ENCODE measurements at regions not wholly inside any gene's neighbourhood (a gene's known extent, or its start where the extent isn't known, plus 50 kb on each side); places are given as distances from the start of the nearest gene placed in this dataset.

DNA sequence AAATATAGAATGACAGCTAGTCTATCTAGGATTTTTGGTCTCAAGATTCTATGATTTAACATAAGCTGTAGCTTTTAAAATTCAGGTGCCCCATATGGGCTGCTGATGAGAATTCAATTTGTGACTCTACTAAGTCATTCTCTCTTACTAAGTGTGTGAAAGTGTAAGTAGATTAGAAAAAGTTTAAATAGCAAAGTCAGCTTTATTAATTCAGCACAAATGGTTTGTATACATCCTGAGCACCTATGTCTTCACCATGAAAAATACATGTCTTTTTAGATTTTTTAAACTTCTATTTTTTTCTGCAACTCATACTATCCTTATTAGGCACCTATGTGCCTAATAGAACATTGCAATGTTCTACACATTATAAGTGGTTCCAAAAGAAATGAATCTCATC, 157.1 kb downstream of the METTL4 start:
- intact Hi-C loops (cut with DNase I): no loop called here
- Histone ChIP-seq H3K4me1 (no peaks in the 10 kb centered on the region), H3K9me3 (no peaks in the 10 kb centered on the region), H3K27ac (no peak overlapping the region), H3K27me3 (no peaks in the 10 kb centered on the region), H3K4me3 (no peak overlapping the region), H3K36me3 (no peaks in the 10 kb centered on the region)
- no peak for DNase-seq
- TF ChIP-seq POLR2AphosphoS5 (IDR thresholded peaks at IDR 0.05) (no peak), EP300 (IDR thresholded peaks at IDR 0.05) (no peak), POLR2A (IDR thresholded peaks at IDR 0.05) (no peak)
- TF ChIP-seq, protein P1, sequence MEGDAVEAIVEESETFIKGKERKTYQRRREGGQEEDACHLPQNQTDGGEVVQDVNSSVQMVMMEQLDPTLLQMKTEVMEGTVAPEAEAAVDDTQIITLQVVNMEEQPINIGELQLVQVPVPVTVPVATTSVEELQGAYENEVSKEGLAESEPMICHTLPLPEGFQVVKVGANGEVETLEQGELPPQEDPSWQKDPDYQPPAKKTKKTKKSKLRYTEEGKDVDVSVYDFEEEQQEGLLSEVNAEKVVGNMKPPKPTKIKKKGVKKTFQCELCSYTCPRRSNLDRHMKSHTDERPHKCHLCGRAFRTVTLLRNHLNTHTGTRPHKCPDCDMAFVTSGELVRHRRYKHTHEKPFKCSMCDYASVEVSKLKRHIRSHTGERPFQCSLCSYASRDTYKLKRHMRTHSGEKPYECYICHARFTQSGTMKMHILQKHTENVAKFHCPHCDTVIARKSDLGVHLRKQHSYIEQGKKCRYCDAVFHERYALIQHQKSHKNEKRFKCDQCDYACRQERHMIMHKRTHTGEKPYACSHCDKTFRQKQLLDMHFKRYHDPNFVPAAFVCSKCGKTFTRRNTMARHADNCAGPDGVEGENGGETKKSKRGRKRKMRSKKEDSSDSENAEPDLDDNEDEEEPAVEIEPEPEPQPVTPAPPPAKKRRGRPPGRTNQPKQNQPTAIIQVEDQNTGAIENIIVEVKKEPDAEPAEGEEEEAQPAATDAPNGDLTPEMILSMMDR (IDR thresholded peaks at IDR 0.05): no peak

DNA sequence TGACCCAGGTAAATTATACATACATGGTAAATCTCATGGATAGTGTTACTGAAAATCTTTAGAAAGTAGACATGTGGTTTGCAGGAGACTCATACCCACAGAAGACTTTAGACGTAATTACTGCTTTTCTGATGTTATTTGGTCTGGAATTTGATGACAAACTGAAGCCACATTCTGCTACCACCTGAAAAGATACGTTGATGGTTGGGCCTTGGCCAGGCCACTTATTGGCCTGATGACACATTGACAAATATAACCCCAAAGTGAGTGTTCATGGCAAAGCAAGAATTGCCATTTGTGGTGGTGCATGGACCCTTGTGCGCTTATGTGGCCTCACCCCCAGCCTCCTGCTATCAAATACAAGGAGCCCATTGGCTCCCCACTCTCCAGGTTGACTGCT, 155.6 kb downstream of the METTL4 start:
- intact Hi-C loops (cut with DNase I): no loop called here
- DNase-seq: no peak
- H3K4me3 ChIP-seq: no peak overlapping the region
- no peak overlapping the region for H3K27ac ChIP-seq
- H3K9me3 ChIP-seq: no peaks in the 10 kb centered on the region
- H3K27me3 ChIP-seq: no peaks in the 10 kb centered on the region
- no peaks in the 10 kb centered on the region for H3K4me1 ChIP-seq
- 71 to 84% methylated on average over 3 of the region's 3 CpGs for WGBS, 2 donors
- no peaks in the 10 kb centered on the region for H3K36me3 ChIP-seq
- TF ChIP-seq EP300 (IDR thresholded peaks at IDR 0.05) (no peak), POLR2A (IDR thresholded peaks at IDR 0.05) (no peak), POLR2AphosphoS5 (IDR thresholded peaks at IDR 0.05) (no peak)
- TF ChIP-seq, protein P1 (IDR thresholded peaks at IDR 0.05): no peak

DNA sequence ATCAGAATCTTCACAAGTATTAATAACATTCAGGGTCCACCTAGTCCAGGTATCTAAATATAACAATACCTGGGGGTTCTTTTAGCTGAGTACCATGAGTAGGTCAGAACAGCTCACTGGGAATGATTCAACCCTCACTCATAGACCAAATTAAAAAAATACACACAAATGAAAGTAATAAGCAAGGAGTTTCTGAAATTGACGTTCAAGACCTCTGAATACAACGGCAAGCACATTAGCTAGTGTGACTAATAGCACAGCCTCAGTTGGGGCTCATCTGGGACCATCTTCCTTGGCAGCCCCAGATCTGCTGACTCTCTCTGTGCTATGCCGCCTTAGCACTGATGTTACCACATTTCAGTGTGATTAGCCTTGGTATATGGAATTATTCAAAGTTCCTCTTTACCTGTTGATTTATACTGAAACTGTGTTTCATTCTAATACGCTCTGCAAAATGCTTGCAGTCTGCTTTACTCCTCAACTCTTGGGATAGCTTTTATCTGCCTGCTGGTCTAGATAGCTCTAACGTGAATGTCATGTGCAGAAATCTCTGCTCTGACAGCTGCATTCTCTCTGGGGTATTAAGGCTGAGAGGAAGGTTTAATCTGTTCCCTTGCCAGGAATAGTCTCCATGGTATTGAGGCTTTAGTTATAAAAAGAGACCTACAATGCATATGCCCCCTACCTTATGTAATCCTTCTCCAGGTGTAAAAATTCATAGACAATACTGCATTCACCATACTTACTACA, 153.3 kb downstream of the METTL4 start:
- intact Hi-C loops (cut with DNase I): no loop called here
- no peak overlapping the region for H3K4me3 ChIP-seq
- 77 to 81% methylated on average over 5 of the region's 5 CpGs for WGBS, 2 donors

DNA sequence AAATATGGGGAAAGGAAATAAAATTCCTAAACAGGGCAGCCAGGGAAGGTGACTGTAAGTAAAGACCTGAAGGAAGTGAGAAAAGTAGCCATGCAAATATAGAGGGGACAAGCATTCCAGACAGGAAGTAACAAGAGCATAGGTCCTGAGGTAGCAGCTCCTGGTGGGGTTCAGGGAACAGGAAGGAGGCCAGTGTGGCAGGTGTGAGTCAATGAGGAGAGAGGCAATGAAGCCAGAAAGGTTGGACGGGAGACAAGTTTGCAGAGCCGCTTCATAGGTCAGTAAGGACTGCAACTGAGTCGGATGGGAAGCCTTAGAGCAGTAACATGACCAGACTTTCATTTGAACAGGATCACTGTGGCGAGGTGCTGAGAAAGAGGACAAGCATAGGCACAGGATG, 150.9 kb downstream of the METTL4 start:
- H3K27ac ChIP-seq: no peak overlapping the region
- no peaks in the 10 kb centered on the region for H3K9me3 ChIP-seq
- no peaks in the 10 kb centered on the region for H3K36me3 ChIP-seq
- 74 to 81% methylated on average over 4 of the region's 4 CpGs for WGBS, 2 donors
- no peak overlapping the region for H3K4me3 ChIP-seq
- intact Hi-C loops (cut with DNase I): no loop called here
- no peaks in the 10 kb centered on the region for H3K27me3 ChIP-seq
- no peaks in the 10 kb centered on the region for H3K4me1 ChIP-seq
- TF ChIP-seq POLR2A (IDR thresholded peaks at IDR 0.05) (no peak), POLR2AphosphoS5 (IDR thresholded peaks at IDR 0.05) (no peak), EP300 (IDR thresholded peaks at IDR 0.05) (no peak)
- TF ChIP-seq, protein P1 (IDR thresholded peaks at IDR 0.05): no peak
- DNase-seq: no peak

More for the DNA sequence above, 153.3 kb downstream of the METTL4 start:
- no peak for DNase-seq
- H3K4me1 ChIP-seq: no peaks in the 10 kb centered on the region
- H3K9me3 ChIP-seq: no peaks in the 10 kb centered on the region
- no peaks in the 10 kb centered on the region for H3K36me3 ChIP-seq
- no peak overlapping the region for H3K27ac ChIP-seq
- TF ChIP-seq POLR2A (IDR thresholded peaks at IDR 0.05): no peak
- no peak for TF ChIP-seq POLR2AphosphoS5 (IDR thresholded peaks at IDR 0.05)
- no peak for TF ChIP-seq EP300 (IDR thresholded peaks at IDR 0.05)
- TF ChIP-seq, protein P1 (IDR thresholded peaks at IDR 0.05): no peak
- no peaks in the 10 kb centered on the region for H3K27me3 ChIP-seq

DNA sequence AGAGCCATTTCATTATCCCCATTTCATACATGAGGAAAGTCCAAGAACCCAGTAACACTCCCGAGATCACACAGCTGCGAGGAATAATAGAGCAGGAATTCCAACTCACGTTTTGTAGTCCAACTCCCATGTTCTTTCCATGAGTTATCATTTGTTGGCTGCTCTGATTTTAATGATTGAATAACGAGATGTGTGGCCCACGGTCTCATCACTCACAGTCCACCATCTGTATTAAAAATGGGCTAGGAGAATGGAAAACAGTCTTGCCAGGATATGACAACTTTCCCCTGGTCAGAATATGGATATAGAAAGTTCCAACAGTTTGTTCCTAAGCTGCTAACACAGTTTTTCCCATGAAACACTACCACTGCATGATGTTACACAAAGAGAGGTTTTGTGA, 147.5 kb downstream of the METTL4 start:
- Histone ChIP-seq H3K27ac (no peak overlapping the region), H3K27me3 (no peaks in the 10 kb centered on the region), H3K4me1 (no peaks in the 10 kb centered on the region), H3K4me3 (no peak overlapping the region), H3K9me3 (peaks cover 0 to under 1% (median 0%) of the 10 kb centered on the region in 4 donors), H3K36me3 (no peaks in the 10 kb centered on the region)
- WGBS, 2 donors: 59 to 81% methylated on average over 5 of the region's 5 CpGs
- intact Hi-C loops (cut with DNase I): no loop called here
- TF ChIP-seq EP300 (IDR thresholded peaks at IDR 0.05) (no peak), POLR2AphosphoS5 (IDR thresholded peaks at IDR 0.05) (no peak), POLR2A (IDR thresholded peaks at IDR 0.05) (no peak)
- TF ChIP-seq, protein P1 (IDR thresholded peaks at IDR 0.05): no peak
- DNase-seq: no peak

All from sigmoid colon (tissue), 6 donors.